Stimulated activated CD8-positive, alpha-beta memory T cell treated with anti-CD3 and anti-CD28 coated beads, Interleukin-4, amount 100 ng/mL, for 4 hours (primary cell): ENCODE measurements at regions not wholly inside any gene's neighbourhood (a gene's known extent, or its start where the extent isn't known, plus 50 kb on each side); places are given as distances from the start of the nearest gene placed in this dataset.

Experiments used
- DNase-seq, 2 donors: peaks; one replicate each; pipeline ENCODE4 v3.0.0-alpha.2; 2020; ENCODE audit warnings: low read depth in 2 of 2, low spot score in 1 of 2

DNA sequence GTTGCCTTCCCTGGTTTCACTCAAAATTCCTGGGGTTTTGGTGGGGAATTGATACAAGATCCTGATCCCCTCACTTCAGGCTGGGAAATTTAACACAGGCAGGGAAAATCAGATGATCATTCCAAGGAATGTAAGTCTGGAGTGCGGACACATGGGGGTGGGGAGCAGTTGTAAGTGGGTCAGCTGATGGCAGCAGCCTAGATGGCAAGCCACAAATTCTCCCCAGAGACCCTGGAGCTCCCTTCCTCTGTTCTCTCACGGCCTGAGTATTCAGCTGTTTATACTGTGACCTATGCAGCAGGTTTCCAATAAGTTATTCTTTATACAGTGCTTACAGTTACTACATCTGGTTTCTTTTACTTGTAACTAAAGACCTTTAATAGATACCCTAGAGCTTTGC is 144.9 kb downstream of the SH3BGRL2 start:
- DNase-seq, result no peak

- DNase-seq, result no peak
These were observed 144.1 kb downstream of the SH3BGRL2 start for GRCh38 chr6:79775222-79775621.

DNA sequence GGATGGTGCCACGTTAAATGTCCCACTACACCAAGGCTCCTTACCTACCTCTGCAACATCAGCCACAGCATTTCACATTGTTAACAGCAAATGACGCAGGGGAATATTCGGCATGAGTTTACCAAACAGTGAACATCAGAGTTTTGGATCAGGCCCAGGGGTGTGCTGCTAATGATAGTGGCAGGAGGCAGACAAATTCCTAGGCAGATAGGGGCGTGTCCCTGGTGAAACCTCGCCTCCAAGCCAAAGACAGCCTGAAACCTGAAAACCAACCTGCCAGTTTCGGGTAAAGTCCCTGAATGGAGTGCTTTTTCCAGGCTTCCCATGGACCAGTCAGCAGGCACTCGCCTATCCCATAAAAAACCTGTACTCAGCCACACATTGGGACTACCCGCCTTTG is 133.6 kb downstream of the SH3BGRL2 start:
- DNase-seq, result no peak

DNA sequence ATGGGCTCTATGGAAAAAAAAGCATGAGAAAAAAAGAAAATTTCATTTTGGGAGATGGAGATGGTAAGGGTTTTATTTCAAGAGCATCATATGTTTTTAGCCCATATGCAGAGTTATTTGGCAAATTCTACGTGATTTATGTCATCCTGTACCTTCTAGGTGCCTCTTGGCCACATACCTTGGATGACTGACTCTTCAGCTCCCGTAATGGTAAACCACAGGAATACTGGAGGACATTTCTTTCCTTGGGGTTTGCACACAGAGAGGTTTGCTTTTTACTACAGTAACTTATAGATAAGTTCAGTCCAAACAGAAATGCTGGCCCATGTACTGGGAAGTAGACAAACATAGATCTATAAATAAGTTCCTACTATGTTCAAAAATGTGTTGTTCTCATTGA is 132.2 kb downstream of the SH3BGRL2 start:
- no peak for DNase-seq

DNA sequence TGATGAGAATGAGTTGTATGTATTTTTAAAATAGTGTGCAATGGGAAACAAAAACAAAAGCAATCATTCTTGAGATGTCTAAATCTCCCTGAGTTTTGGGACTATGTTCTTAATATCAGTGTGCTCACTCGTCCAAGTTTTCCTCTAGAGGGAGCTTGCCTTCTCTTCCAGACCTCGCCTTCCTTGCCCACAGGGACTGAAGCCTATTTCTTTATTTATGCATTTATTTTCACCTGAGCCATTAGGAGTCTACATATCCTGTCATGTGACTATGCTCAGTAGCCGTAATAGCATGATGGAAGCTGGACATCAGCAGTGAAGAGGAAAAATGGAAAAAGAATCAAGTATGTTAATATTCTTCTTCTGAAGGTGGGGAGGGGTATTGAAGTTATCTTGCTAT is 131.2 kb downstream of the SH3BGRL2 start:
- no peak for DNase-seq

DNA sequence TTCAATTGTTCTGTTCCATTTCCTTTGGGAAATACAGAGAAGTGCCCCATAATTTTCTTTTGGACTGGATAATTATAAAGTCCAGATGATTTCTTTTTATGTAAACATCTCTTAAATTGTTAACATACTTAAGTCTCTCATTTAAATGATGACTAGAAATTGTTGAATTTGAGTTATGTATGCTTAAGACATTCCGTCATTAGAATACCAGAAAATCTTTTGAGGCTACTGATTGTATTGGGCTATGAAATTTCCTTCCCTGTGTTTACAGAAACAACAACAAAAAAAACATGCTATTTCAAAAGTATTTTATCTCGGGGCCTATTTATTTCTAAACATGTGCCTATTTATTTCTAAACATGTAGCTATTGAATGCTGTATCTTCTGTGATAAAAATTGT is 125.4 kb downstream of the SH3BGRL2 start:
- DNase-seq, result no peak

- DNase-seq, result no peak
These were observed 124.8 kb downstream of the SH3BGRL2 start for GRCh38 chr6:79755967-79756366.
